ENCODE measurements at regions not wholly inside any gene's neighbourhood (a gene's known extent, or its start where the extent isn't known, plus 50 kb on each side); places are given as distances from the start of the nearest gene placed in this dataset.

- DNase-seq (ENCODE audit: low read depth), result no peak
- no peak overlapping the region for H3K4me3 ChIP-seq (ENCODE audit: low read depth, low read length)
- TF ChIP-seq CTCF (IDR thresholded peaks at IDR 0.05; ENCODE audit: low read depth, low read length, missing control alignments), result no peak
- in situ Hi-C loops (cut with HindIII; ENCODE audit: low sequenced_read_pairs), result no loop called here
Measured at GRCh38 chr19:20250627-20251026, 83.6 kb downstream of the ZNF486 start.

GRCh38 chr19:20250121-20250520 lies 83.1 kb downstream of the ZNF486 start:
- TF ChIP-seq CTCF (IDR thresholded peaks at IDR 0.05; ENCODE audit: low read depth, low read length, missing control alignments), result no peak
- in situ Hi-C loops (cut with HindIII; ENCODE audit: low sequenced_read_pairs), result no loop called here
- DNase-seq (ENCODE audit: low read depth), result no peak

More at GRCh38 chr19:20250121-20250520, 83.1 kb downstream of the ZNF486 start:
- H3K4me3 ChIP-seq (ENCODE audit: low read depth, low read length), result no peak overlapping the region

Data from astrocyte of the cerebellum (primary cell).